HepG2 (cell line): ENCODE measurements at regions not wholly inside any gene's neighbourhood (a gene's known extent, or its start where the extent isn't known, plus 50 kb on each side); places are given as distances from the start of the nearest gene placed in this dataset.

Source experiments
- ATAC-seq: fragments of 200-7000 bp; cut with Tn5 transposase; 3 replicates; pipeline ENCODE4 v1.9.1; 2020; ENCODE audit warnings: mild to moderate bottlenecking, moderate library complexity
- BruUV-seq: library from RNA; stranded (reverse); fragments of 400-500 nt; replicated peaks from 2 replicates; lab custom pipeline; 2021; lab: Mats Ljungman, UMichigan
- CTCF ChIA-PET: fragments of 300-600 bp; formaldehyde crosslinking; extraction: SDS; loops from one replicate; lab custom pipeline; 2021; ENCODE audit warnings: low total read pairs, inconsistent platforms, low intra/inter-chr PET ratio; lab: Yijun Ruan, JAX
- POLR2A ChIA-PET: fragments of 350-600 bp; sonication (Branson Sonifier 250); formaldehyde crosslinking; loops from one replicate; lab custom pipeline; 2020; ENCODE audit warnings: antibody characterized with exemption, inconsistent platforms; lab: Yijun Ruan, JAX
- DNase-seq: peaks from one replicate; pipeline ENCODE4 v3.0.0-alpha.2; 2015; ENCODE audit warnings: low spot score
- FAIRE-seq: peaks from 3 replicates; lab custom pipeline; 2011; peaks lifted over from hg19 to GRCh38; lab: Jason Lieb, UNC
- H2AFZ ChIP-seq: one replicate; pipeline ENCODE4 v1.6.1; 2011; ENCODE audit warnings: low read length, inconsistent platforms
- H3K27ac ChIP-seq: fragments of 300-600 bp; 3 replicates; pipeline ENCODE4 v1.8.0; 2011; ENCODE audit warnings: mixed run types, mild to moderate bottlenecking, mixed read lengths, low read length, inconsistent platforms; ENCODE audit not compliant: insufficient read depth; ENCODE audit errors: extremely low read length
- H3K27me3 ChIP-seq, 2 experiments: fragments of 200-600 bp in 1 of 2; 2 replicates in 1 of 2; 3 replicates in 1 of 2; pipeline versions ENCODE4 v1.6.0 to v1.8.0; 2011; ENCODE audit warnings: low read length in 2 of 2, mild to moderate bottlenecking in 2 of 2, moderate library complexity in 2 of 2, inconsistent platforms in 1 of 2; ENCODE audit not compliant: insufficient read depth in 2 of 2, control insufficient read depth in 1 of 2
- H3K36me3 ChIP-seq, 2 experiments: fragments of 200-600 bp in 1 of 2; replicated peaks in 1 of 2; 2 replicates in 1 of 2; 3 replicates in 1 of 2; pipeline versions ENCODE4 v1.5.1 to v1.8.0; 2011; ENCODE audit warnings: low read length in 2 of 2, inconsistent platforms in 1 of 2; ENCODE audit not compliant: insufficient read depth in 2 of 2, control insufficient read depth in 1 of 2
- H3K4me1 ChIP-seq: 2 replicates; pipeline ENCODE4 v1.5.1; 2012; ENCODE audit warnings: low read length, inconsistent platforms; ENCODE audit not compliant: insufficient read depth
- H3K4me2 ChIP-seq: 2 replicates; pipeline ENCODE4 v1.6.0; 2011; ENCODE audit warnings: low read depth, low read length, inconsistent platforms
- H3K4me3 ChIP-seq, 3 experiments: fragments of 200-600 bp in 1 of 3; sonication (generic), shearing (Covaris generic) in 1 of 3; replicated peaks in 1 of 3; 2 replicates each; pipeline ENCODE4 v1.5.1; 2011 to 2016; ENCODE audit warnings: low read length in 3 of 3, inconsistent platforms in 2 of 3, low read depth in 2 of 3, mild to moderate bottlenecking in 2 of 3, control low read depth in 1 of 3, mixed read lengths in 1 of 3; ENCODE audit not compliant: insufficient read depth in 1 of 3
- H3K79me2 ChIP-seq: one replicate; pipeline ENCODE4 v1.6.1; 2011; ENCODE audit warnings: low read length, inconsistent platforms; ENCODE audit not compliant: insufficient read depth
- H3K9ac ChIP-seq: 2 replicates; pipeline ENCODE4 v1.6.0; 2011; ENCODE audit warnings: mild to moderate bottlenecking, low read depth, low read length, inconsistent platforms; ENCODE audit not compliant: insufficient read depth
- H3K9me3 ChIP-seq: 2 replicates; pipeline ENCODE4 v1.5.1; 2012; ENCODE audit warnings: mild to moderate bottlenecking, low read length
- H4K20me1 ChIP-seq: 2 replicates; pipeline ENCODE4 v1.6.0; 2011; ENCODE audit warnings: inconsistent platforms, mild to moderate bottlenecking, low read length, moderate library complexity; ENCODE audit not compliant: insufficient read depth
- FOXK2 ChIP-seq: fragments of 450-650 bp; IDR thresholded peaks from 2 replicates; pipeline ENCODE4 v1.6.1; 2016
- HHEX ChIP-seq: IDR thresholded peaks from 2 replicates; pipeline ENCODE4 v1.6.1; 2016; ENCODE audit warnings: control low read depth
- HNF4A ChIP-seq: sonication (generic); formaldehyde crosslinking; IDR thresholded peaks from 2 replicates; pipeline ENCODE4 v1.4.0; 2020; ENCODE audit warnings: missing genetic modification reagents
- IKZF4 ChIP-seq: sonication (generic); formaldehyde crosslinking; IDR thresholded peaks from 2 replicates; pipeline ENCODE4 v1.5.1; 2020; ENCODE audit warnings: borderline replicate concordance, mild to moderate bottlenecking, low read depth, missing genetic modification reagents; ENCODE audit errors: not compliant biosample characterization
- LCORL ChIP-seq, 2 experiments: fragments of 450-650 bp in 1 of 2; sonication (generic) in 1 of 2; formaldehyde crosslinking in 1 of 2; IDR thresholded peaks; 2 replicates each; pipeline versions ENCODE4 v1.5.0 to v1.6.1; 2017 to 2020; ENCODE audit warnings: antibody characterized with exemption in 1 of 2, missing genetic modification reagents in 1 of 2
- MATR3 ChIP-seq: sonication (generic); formaldehyde crosslinking; IDR thresholded peaks from 2 replicates; pipeline ENCODE4 v1.4.0; 2020; ENCODE audit warnings: missing genetic modification reagents
- NFE2L2 ChIP-seq: fragments of 150-350 bp; IDR thresholded peaks from 2 replicates; pipeline ENCODE4 v1.6.1; 2014; ENCODE audit warnings: low read length
- SP2 ChIP-seq: sonication (generic); formaldehyde crosslinking; IDR thresholded peaks from 2 replicates; pipeline ENCODE4 v1.5.1; 2020; ENCODE audit warnings: mild to moderate bottlenecking, missing genetic modification reagents
- SP5 ChIP-seq: IDR thresholded peaks from 2 replicates; pipeline ENCODE4 v1.6.1; 2016; ENCODE audit warnings: low read depth, borderline replicate concordance
- TAF15 ChIP-seq: fragments of 200-400 bp; formaldehyde crosslinking; IDR thresholded peaks from one replicate; pipeline ENCODE4 v1.6.1; 2018; ENCODE audit warnings: mild to moderate bottlenecking, low read depth, low read length; ENCODE audit not compliant: poor library complexity, severe bottlenecking
- TBL1XR1 ChIP-seq: fragments of 150-350 bp; IDR thresholded peaks from 2 replicates; pipeline ENCODE4 v1.6.1; 2014; ENCODE audit warnings: borderline replicate concordance, low read length; ENCODE audit not compliant: partially characterized antibody
- TCF12 ChIP-seq, 2 experiments: fragments of 450-650 bp in 1 of 2; sonication (generic) in 1 of 2; formaldehyde crosslinking in 1 of 2; IDR thresholded peaks; 2 replicates each; pipeline versions ENCODE4 v1.6.1 to v1.8.0; 2017 to 2022; ENCODE audit warnings: antibody characterized with exemption in 1 of 2, mild to moderate bottlenecking in 1 of 2, missing genetic modification reagents in 1 of 2, moderate library complexity in 1 of 2
- THRA ChIP-seq: sonication (generic); formaldehyde crosslinking; IDR thresholded peaks from 2 replicates; pipeline ENCODE4 v1.4.0; 2020; ENCODE audit warnings: missing genetic modification reagents, borderline replicate concordance
- TIGD3 ChIP-seq: sonication (generic); formaldehyde crosslinking; IDR thresholded peaks from 2 replicates; pipeline ENCODE4 v1.5.1; 2020; ENCODE audit warnings: mild to moderate bottlenecking, missing genetic modification reagents, borderline replicate concordance
- TMF1 ChIP-seq: sonication (generic); formaldehyde crosslinking; IDR thresholded peaks from 2 replicates; pipeline ENCODE4 v1.8.1; 2022; ENCODE audit warnings: low read depth, missing genetic modification reagents
- ZEB1 ChIP-seq: IDR thresholded peaks from 2 replicates; pipeline ENCODE4 v1.6.1; 2012; ENCODE audit warnings: mild to moderate bottlenecking, low read depth, inconsistent platforms; ENCODE audit not compliant: insufficient replicate concordance
- ZMYM3 ChIP-seq: sonication (generic); formaldehyde crosslinking; IDR thresholded peaks from 2 replicates; pipeline ENCODE4 v1.5.1; 2020; ENCODE audit warnings: mild to moderate bottlenecking, missing genetic modification reagents
- ZNF574 ChIP-seq: sonication (generic); formaldehyde crosslinking; IDR thresholded peaks from 2 replicates; pipeline ENCODE4 v1.4.0; 2020; ENCODE audit warnings: missing genetic modification reagents
- ZNF709 ChIP-seq: sonication (generic); formaldehyde crosslinking; IDR thresholded peaks from 2 replicates; pipeline ENCODE4 v1.5.0; 2020; ENCODE audit warnings: mild to moderate bottlenecking, missing genetic modification reagents
- WGBS: methylation state at CpG from one replicate; pipeline ENCODE4 v1.1.6; 2017; ENCODE audit warnings: low lambda C conversion rate; 5-methylcytosine and 5-hydroxymethylcytosine counted together
- in situ Hi-C: cut with HindIII; loops from 2 replicates; pipeline ENCODE4 v1.10.0; 2017; ENCODE audit warnings: low pct_unique_long_range_greater_than_20kb; ENCODE audit not compliant: extremely low pct_ligation_motif_present
- intact Hi-C: fragments of 100-400 bp; cut with micrococcal nuclease; formaldehyde crosslinking; loops from one replicate; pipeline ENCODE4 v1.10.0; 2022; ENCODE audit not compliant: unreplicated experiment

GRCh38 chr15:69807721-69808120 lies 290.0 kb downstream of the TLE3 start (continued):
- TF ChIP-seq LCORL (IDR thresholded peaks at IDR 0.05): no peak
- no peak for TF ChIP-seq LCORL (CRISPR knock-in tag; IDR thresholded peaks at IDR 0.05)
- no peak for TF ChIP-seq ZMYM3 (CRISPR knock-in tag)
- TF ChIP-seq MATR3: no peak
- TF ChIP-seq HNF4A (CRISPR knock-in tag): no peak
- no peak for TF ChIP-seq FOXK2
- TF ChIP-seq TIGD3 (CRISPR knock-in tag): no peak
- TF ChIP-seq ZEB1: no peak

- no peak for DNase-seq
- TF ChIP-seq SP5 (CRISPR knock-in tag): no peak
- TF ChIP-seq NFE2L2: no peak
- TF ChIP-seq TCF12 (IDR thresholded peaks at IDR 0.05): no peak
- TF ChIP-seq TCF12 (CRISPR knock-in tag; IDR thresholded peaks at IDR 0.05): no peak
- no peak for TF ChIP-seq HHEX (CRISPR knock-in tag)
- TF ChIP-seq ZNF709 (CRISPR knock-in tag): no peak
- TF ChIP-seq SP2 (CRISPR knock-in tag): no peak
- no peak for TF ChIP-seq IKZF4 (CRISPR knock-in tag)
- TF ChIP-seq TAF15: no peak
- TF ChIP-seq TMF1 (CRISPR knock-in tag): no peak
- TF ChIP-seq THRA: no peak
- TF ChIP-seq ZNF574 (CRISPR knock-in tag): no peak
- TF ChIP-seq TBL1XR1: no peak
These were observed 289.0 kb downstream of the TLE3 start for GRCh38 chr15:69808756-69809155.

More at GRCh38 chr15:69808756-69809155, 289.0 kb downstream of the TLE3 start:
- Histone ChIP-seq H3K4me3 (no peak overlapping the region), H3K79me2 (no peaks in the 10 kb centered on the region), H3K9me3 (no peaks in the 10 kb centered on the region), H3K9ac (no peak overlapping the region), H3K27ac (no peak overlapping the region), H3K4me1 (no peaks in the 10 kb centered on the region), H2AFZ (no peak overlapping the region), H3K36me3 (no peaks in the 10 kb centered on the region), H4K20me1 (no peaks in the 10 kb centered on the region), H3K27me3 (peaks cover 4 to 32% of the 10 kb centered on the region in 2 experiments), H3K4me2 (no peak overlapping the region)
- ATAC-seq (no peak), FAIRE-seq (no peak)
- ChIA-PET POLR2A (no interaction called here), CTCF (no interaction called here)
- no TSS peak for BruUV-seq
- intact Hi-C loops (no loop called here), in situ Hi-C loops (no loop called here)
- WGBS: 0% methylated on average over 2 of the region's 4 CpGs
